Immature natural killer cell (primary cell): ENCODE measurements at regions not wholly inside any gene's neighbourhood (a gene's known extent, or its start where the extent isn't known, plus 50 kb on each side); places are given as distances from the start of the nearest gene placed in this dataset.
"Not testable (repeated sequence)": the region's sequence is repeated elsewhere in the genome, so short reads cannot be mapped to it uniquely, and the experiment has no call there.

Experiments
- DNase-seq, 3 donors: peaks; one replicate each; pipeline ENCODE4 v3.0.0; 2022; ENCODE audit warnings: mixed read lengths in 1 of 3
- H3K27ac Mint-ChIP-seq, 6 donors: one replicate each; pipeline ENCODE4 v1.8.0; 2020; ENCODE audit warnings: mixed read lengths in 6 of 6, mild to moderate bottlenecking in 5 of 6, inconsistent platforms in 4 of 6, moderate library complexity in 3 of 6
- H3K27me3 Mint-ChIP-seq, 3 donors: one replicate each; pipeline ENCODE4 v1.8.0; 2020 to 2021; ENCODE audit warnings: low read depth in 3 of 3, mild to moderate bottlenecking in 3 of 3, mixed read lengths in 3 of 3, moderate library complexity in 3 of 3, inconsistent platforms in 1 of 3
- H3K36me3 Mint-ChIP-seq, 3 donors: one replicate each; pipeline ENCODE4 v1.8.0; 2020; ENCODE audit warnings: mixed read lengths in 3 of 3, inconsistent platforms in 2 of 3, mild to moderate bottlenecking in 2 of 3
- H3K4me1 Mint-ChIP-seq, 2 donors: one replicate each; pipeline ENCODE4 v1.8.0; 2020; ENCODE audit warnings: inconsistent platforms in 2 of 2, mild to moderate bottlenecking in 2 of 2, mixed read lengths in 2 of 2, moderate library complexity in 1 of 2
- H3K4me3 Mint-ChIP-seq, 5 donors: one replicate each; pipeline ENCODE4 v1.8.0; 2020; ENCODE audit warnings: mild to moderate bottlenecking in 5 of 5, mixed read lengths in 5 of 5, inconsistent platforms in 3 of 5, moderate library complexity in 3 of 5
- H3K9me3 Mint-ChIP-seq, 6 donors: one replicate each; pipeline ENCODE4 v1.8.0; 2020; ENCODE audit warnings: mild to moderate bottlenecking in 6 of 6, mixed read lengths in 6 of 6, inconsistent platforms in 4 of 6, moderate library complexity in 3 of 6

GRCh38 chr6:48520951-48521350 lies 410.0 kb upstream of the PTCHD4 start:
- Mint-ChIP-seq H3K9me3 (peaks cover 2 to 50% (median 20%) of the 10 kb centered on the region in 6 donors), H3K4me1 (no peaks in the 10 kb centered on the region), H3K27me3 (no peaks in the 10 kb centered on the region), H3K4me3 (no peak overlapping the region), H3K36me3 (no peaks in the 10 kb centered on the region), H3K27ac (no peak overlapping the region)
- no peak for DNase-seq

DNA sequence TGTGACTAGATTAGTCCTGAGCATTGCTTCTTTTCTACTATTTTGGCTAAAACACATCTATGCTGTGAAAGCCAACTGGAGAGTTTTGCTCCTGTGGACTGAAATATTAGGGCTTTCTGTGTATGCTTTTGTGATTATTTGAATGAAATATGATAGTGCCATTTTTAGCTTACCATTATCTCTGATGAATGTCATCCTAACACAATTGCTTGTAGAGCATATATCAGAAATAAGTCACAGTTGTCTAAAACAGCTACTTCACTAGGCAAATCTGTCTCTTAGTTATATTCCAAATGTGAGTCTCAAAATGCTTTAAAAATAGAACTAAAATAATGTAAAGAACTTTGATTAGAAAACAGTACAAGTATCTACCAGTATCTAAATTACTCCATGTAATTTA lies 401.4 kb upstream of the PTCHD4 start:
- Mint-ChIP-seq H3K27me3 (no peaks in the 10 kb centered on the region), H3K4me3 (no peak overlapping the region), H3K27ac (no peak overlapping the region), H3K9me3 (peaks cover 4 to 31% (median 16%) of the 10 kb centered on the region in 6 donors), H3K4me1 (no peaks in the 10 kb centered on the region), H3K36me3 (peaks cover 0 to 4% (median 0%) of the 10 kb centered on the region in 3 donors)
- DNase-seq = no peak

DNA sequence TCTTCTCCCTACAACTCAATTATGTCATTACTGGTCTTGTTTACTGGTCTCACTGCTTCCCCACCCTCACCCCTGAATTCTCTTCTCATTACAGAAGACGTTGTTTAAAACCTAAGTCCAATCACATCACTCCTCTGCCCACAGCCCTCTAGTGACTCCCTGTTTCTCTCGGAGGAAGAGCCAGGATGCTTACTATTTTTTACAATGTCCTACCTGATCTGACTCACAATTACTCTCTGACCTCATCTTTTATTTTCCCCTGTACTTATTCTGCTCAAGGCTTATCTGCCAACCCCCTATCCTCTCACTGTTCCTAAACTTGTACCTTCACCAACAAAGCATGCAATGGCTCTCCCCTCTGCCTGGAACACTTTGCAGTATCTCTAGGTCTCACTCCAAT lies 400.4 kb upstream of the PTCHD4 start:
- DNase-seq = no peak
- Mint-ChIP-seq H3K4me3 (no peak overlapping the region), H3K36me3 (peaks cover 0 to 4% (median 0%) of the 10 kb centered on the region in 3 donors), H3K4me1 (no peaks in the 10 kb centered on the region), H3K27me3 (no peaks in the 10 kb centered on the region), H3K9me3 (peaks cover 3 to 31% (median 17%) of the 10 kb centered on the region in 6 donors), H3K27ac (no peak overlapping the region)

DNA sequence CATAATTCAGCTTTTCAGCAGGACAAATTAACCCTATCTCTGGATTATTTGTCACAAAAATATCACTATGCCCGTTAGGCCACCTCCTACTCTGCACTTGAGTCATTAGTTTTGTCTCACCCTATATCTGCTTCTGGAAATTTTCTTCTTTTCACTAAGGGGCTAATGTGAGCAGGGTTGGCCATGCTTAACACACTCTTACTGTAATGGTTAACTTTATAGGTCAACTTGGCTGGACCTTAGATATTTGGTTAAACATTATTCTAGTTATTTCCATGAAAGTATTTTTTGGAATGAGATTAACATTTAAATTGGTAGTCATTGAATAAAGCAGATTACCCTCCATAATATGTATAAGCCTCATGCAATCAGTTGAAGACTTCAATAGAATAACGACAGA lies 394.6 kb upstream of the PTCHD4 start:
- no peak overlapping the region for H3K4me3 Mint-ChIP-seq
- no peak for DNase-seq

DNA sequence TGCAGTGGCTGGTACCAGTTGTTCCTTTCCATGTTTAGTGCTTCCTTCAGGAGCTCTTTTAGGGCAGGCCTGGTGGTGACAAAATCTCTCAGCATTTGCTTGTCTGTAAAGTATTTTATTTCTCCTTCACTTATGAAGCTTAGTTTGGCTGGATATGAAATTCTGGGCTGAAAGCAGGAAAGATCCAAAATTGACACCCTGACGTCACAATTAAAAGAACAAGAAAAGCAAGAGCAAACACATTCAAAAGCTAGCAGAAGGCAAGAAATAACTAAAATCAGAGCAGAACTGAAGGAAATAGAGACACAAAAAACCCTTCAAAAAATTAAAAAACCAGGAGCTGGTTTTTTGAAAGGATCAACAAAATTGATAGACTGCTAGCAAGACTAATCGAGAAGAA lies 382.4 kb upstream of the PTCHD4 start:
- not testable (repeated sequence) for H3K27ac Mint-ChIP-seq, DNase-seq, H3K4me3 Mint-ChIP-seq, H3K4me1 Mint-ChIP-seq, H3K27me3 Mint-ChIP-seq, H3K36me3 Mint-ChIP-seq
- peaks cover 7 to 30% (median 12%) of the 10 kb centered on the region in 6 donors for H3K9me3 Mint-ChIP-seq

More for the DNA sequence above, 394.6 kb upstream of the PTCHD4 start:
- Mint-ChIP-seq H3K27me3 (peaks cover 0 to 2% (median 0%) of the 10 kb centered on the region in 3 donors), H3K27ac (no peak overlapping the region), H3K4me1 (no peaks in the 10 kb centered on the region), H3K36me3 (no peaks in the 10 kb centered on the region), H3K9me3 (peaks cover 4 to 45% (median 15%) of the 10 kb centered on the region in 6 donors)

- H3K27me3 Mint-ChIP-seq = peaks cover 0 to 2% (median 2%) of the 10 kb centered on the region in 3 donors
- no peak overlapping the region for H3K4me3 Mint-ChIP-seq
- no peak for DNase-seq
- peaks cover 10 to 23% (median 12%) of the 10 kb centered on the region in 6 donors for H3K9me3 Mint-ChIP-seq
- H3K4me1 Mint-ChIP-seq = no peaks in the 10 kb centered on the region
- no peaks in the 10 kb centered on the region for H3K36me3 Mint-ChIP-seq
- no peak overlapping the region for H3K27ac Mint-ChIP-seq
Observed at GRCh38 chr6:48490658-48491057, 379.7 kb upstream of the PTCHD4 start.

- Mint-ChIP-seq H3K36me3 (no peaks in the 10 kb centered on the region), H3K9me3 (peaks cover 6 to 24% (median 12%) of the 10 kb centered on the region in 6 donors), H3K27me3 (peaks cover 0 to 2% (median 0%) of the 10 kb centered on the region in 3 donors), H3K4me1 (no peaks in the 10 kb centered on the region), H3K27ac (no peak overlapping the region), H3K4me3 (no peak overlapping the region)
- no peak for DNase-seq
Observed at GRCh38 chr6:48486876-48487275, 375.9 kb upstream of the PTCHD4 start.

DNA sequence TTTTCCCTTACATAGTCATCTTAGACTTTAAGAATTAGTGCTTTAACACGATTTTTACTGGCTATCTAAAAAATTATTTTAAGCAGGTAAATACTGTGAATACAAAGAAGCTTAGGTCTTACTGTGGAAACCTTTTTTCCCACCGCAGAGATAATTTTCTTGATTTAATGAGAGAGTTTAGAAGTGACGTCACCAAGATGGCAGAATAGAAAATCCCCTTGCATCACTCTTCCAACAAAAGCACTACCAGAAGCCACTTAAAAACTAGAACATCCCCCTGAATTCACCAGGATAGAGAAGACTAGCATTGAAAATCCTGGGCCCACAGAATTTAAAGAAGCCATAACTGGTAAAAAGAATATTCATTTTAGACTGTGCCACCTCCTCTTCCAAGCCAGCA lies 375.4 kb upstream of the PTCHD4 start:
- no peak for DNase-seq
- Mint-ChIP-seq H3K27me3 (peaks cover 0 to 2% (median 0%) of the 10 kb centered on the region in 3 donors), H3K27ac (no peak overlapping the region), H3K36me3 (no peaks in the 10 kb centered on the region), H3K9me3 (peaks cover 8 to 22% (median 16%) of the 10 kb centered on the region in 6 donors), H3K4me3 (no peak overlapping the region), H3K4me1 (no peaks in the 10 kb centered on the region)

GRCh38 chr6:48476257-48476656 lies 365.3 kb upstream of the PTCHD4 start:
- no peaks in the 10 kb centered on the region for H3K36me3 Mint-ChIP-seq
- H3K4me3 Mint-ChIP-seq = no peak overlapping the region
- H3K4me1 Mint-ChIP-seq = no peaks in the 10 kb centered on the region
- H3K27ac Mint-ChIP-seq = no peak overlapping the region
- no peak for DNase-seq
- H3K27me3 Mint-ChIP-seq = peaks cover 0 to 2% (median 0%) of the 10 kb centered on the region in 3 donors
- peaks cover 3 to 58% (median 18%) of the 10 kb centered on the region in 6 donors for H3K9me3 Mint-ChIP-seq

DNA sequence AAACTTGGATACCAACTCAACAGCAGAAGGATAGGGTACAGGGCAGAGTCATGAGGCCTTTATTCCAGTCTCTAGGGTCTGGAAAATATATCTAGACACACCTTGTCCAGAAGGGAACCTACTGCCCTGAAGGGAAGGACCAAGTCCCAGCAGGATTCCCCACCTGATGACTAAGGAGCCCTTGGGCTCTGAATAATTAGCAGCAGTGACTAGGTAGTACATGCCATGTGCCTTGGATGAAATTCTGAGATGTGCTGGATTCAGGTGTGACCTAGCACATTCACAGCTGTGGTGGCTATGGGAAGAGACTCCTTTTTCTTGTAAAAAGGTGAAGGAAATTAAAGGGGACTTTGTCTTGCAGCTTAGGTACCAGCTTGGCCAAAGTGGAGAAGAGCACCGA lies 364.3 kb upstream of the PTCHD4 start:
- no peaks in the 10 kb centered on the region for H3K36me3 Mint-ChIP-seq
- no peak for DNase-seq
- peaks cover 0 to 2% (median 0%) of the 10 kb centered on the region in 3 donors for H3K27me3 Mint-ChIP-seq
- no peaks in the 10 kb centered on the region for H3K4me1 Mint-ChIP-seq
- no peak overlapping the region for H3K4me3 Mint-ChIP-seq
- H3K9me3 Mint-ChIP-seq = peaks cover 0 to 61% (median 17%) of the 10 kb centered on the region in 6 donors
- no peak overlapping the region for H3K27ac Mint-ChIP-seq

DNA sequence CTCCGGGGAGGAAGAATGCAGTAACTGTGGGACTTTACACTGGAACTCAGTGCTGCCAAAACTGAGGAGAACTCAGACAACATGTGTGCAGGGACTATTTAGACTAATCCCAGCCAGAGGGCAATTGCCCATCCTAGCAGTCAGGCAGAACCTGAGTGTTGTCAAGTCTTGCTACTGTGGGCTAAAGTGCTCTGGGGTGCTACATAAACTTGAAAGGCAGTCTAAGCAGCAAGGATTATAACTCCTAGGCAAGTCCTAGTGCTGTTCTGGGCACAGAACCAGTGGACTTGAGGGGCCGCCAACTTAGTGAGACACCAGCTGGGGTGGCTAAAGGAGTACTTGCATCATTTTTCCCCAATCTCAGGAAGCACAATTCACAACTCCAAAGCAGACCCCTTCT lies 363.8 kb upstream of the PTCHD4 start:
- Mint-ChIP-seq H3K36me3 (no peaks in the 10 kb centered on the region), H3K4me1 (no peaks in the 10 kb centered on the region), H3K9me3 (peaks cover 0 to 61% (median 17%) of the 10 kb centered on the region in 6 donors), H3K27me3 (peaks cover 0 to 2% (median 0%) of the 10 kb centered on the region in 3 donors), H3K4me3 (no peak overlapping the region), H3K27ac (no peak overlapping the region)
- no peak for DNase-seq

GRCh38 chr6:48474136-48474535 lies 363.1 kb upstream of the PTCHD4 start:
- no peaks in the 10 kb centered on the region for H3K36me3 Mint-ChIP-seq
- DNase-seq = no peak
- H3K27me3 Mint-ChIP-seq = peaks cover 0 to 2% (median 0%) of the 10 kb centered on the region in 3 donors
- H3K27ac Mint-ChIP-seq = no peak overlapping the region
- H3K4me1 Mint-ChIP-seq = no peaks in the 10 kb centered on the region
- peaks cover 0 to 64% (median 17%) of the 10 kb centered on the region in 6 donors for H3K9me3 Mint-ChIP-seq
- no peak overlapping the region for H3K4me3 Mint-ChIP-seq

DNA sequence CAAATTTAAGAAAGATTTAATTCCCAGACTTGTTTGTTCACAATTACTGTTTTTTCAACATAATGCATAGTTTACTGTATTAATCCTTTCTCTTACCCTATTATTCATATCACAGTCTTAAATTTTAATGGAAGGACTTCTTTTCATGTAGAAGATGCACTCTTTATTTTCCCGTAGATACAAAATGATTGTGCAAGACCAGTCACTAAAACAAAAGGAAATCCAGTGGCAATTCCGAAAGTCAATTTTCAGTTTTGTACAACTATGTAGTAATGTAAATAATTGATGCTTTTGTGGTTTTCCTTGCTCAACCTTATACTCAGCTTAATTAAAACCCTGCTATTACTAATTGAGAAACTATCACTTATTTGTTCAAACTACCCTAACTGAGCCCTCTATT lies 361.5 kb upstream of the PTCHD4 start:
- Mint-ChIP-seq H3K36me3 (no peaks in the 10 kb centered on the region), H3K27me3 (no peaks in the 10 kb centered on the region), H3K4me3 (no peak overlapping the region), H3K9me3 (peaks cover 0 to 54% (median 13%) of the 10 kb centered on the region in 6 donors), H3K4me1 (no peaks in the 10 kb centered on the region), H3K27ac (no peak overlapping the region)
- DNase-seq = no peak

GRCh38 chr6:48472091-48472490 lies 361.1 kb upstream of the PTCHD4 start:
- Mint-ChIP-seq H3K4me1 (no peaks in the 10 kb centered on the region), H3K27me3 (no peaks in the 10 kb centered on the region), H3K27ac (no peak overlapping the region), H3K36me3 (no peaks in the 10 kb centered on the region), H3K4me3 (no peak overlapping the region), H3K9me3 (peaks cover 0 to 50% (median 14%) of the 10 kb centered on the region in 6 donors)
- DNase-seq = no peak

GRCh38 chr6:48471326-48471725 lies 360.3 kb upstream of the PTCHD4 start:
- H3K9me3 Mint-ChIP-seq = peaks cover 0 to 49% (median 12%) of the 10 kb centered on the region in 6 donors
- H3K4me3 Mint-ChIP-seq = no peak overlapping the region
- H3K27ac Mint-ChIP-seq = no peak overlapping the region
- DNase-seq = no peak
- no peaks in the 10 kb centered on the region for H3K27me3 Mint-ChIP-seq
- H3K36me3 Mint-ChIP-seq = no peaks in the 10 kb centered on the region
- H3K4me1 Mint-ChIP-seq = no peaks in the 10 kb centered on the region
